ENCODE measurements at regions not wholly inside any gene's neighbourhood (a gene's known extent, or its start where the extent isn't known, plus 50 kb on each side); places are given as distances from the start of the nearest gene placed in this dataset.
"Not testable (repeated sequence)": the region's sequence is repeated elsewhere in the genome, so short reads cannot be mapped to it uniquely, and the experiment has no call there.

GRCh38 chr22:48937032-48937639 lies 890.5 kb downstream of the BRD1 start:
- no peak for DNase-seq

DNA sequence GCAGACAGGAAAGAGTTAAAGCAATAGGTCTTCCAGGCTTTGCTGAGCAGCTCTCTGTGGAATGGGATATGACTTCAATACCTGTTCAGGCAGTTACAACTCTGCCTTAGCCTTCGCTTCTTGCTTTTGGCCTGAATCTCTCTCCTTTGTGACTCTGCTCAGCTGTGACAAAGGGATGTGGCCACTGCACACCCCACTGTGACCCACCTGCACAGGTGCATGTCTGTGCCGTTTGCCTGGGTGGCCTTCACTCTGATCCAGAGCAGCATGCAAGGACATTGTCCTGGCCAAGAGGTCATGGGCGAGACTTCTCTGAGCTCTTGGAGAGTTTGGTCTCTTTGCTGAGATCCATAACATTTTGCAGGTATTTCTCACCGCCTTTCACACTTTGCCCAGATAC lies 891.3 kb downstream of the BRD1 start:
- no peak for DNase-seq

GRCh38 chr22:48934446-48934845 lies 893.2 kb downstream of the BRD1 start:
- no peak for DNase-seq

GRCh38 chr22:48931452-48931851 lies 896.2 kb downstream of the BRD1 start:
- no peak for DNase-seq

GRCh38 chr22:48929276-48929790 lies 898.3 kb downstream of the BRD1 start:
- DNase-seq, result no peak

- no peak for DNase-seq
These were observed 900.1 kb downstream of the BRD1 start for GRCh38 chr22:48927591-48927990.

DNA sequence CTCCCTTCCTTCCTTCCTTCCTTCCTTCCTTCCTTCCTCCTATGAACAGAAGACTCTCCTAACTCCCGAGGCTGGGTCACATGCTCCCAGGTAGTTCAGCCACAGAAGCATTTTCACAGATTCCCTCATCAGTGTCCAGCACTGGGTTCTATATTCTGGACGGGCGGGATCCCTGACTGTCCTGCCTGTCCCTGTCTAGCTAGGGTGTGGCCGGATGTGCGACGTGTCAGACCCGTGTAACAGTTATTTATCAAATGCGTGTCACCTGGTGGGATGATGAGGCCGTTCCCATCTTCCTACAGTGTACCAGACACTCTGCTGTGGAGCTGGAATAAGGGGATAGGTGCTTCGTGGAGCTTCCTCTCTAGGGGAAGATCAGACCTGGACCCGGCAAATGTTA lies 901.0 kb downstream of the BRD1 start:
- DNase-seq, result no peak

- DNase-seq, result no peak
These were observed 901.5 kb downstream of the BRD1 start for GRCh38 chr22:48926136-48926535.

GRCh38 chr22:48925450-48925849 lies 902.2 kb downstream of the BRD1 start:
- no peak for DNase-seq

DNA sequence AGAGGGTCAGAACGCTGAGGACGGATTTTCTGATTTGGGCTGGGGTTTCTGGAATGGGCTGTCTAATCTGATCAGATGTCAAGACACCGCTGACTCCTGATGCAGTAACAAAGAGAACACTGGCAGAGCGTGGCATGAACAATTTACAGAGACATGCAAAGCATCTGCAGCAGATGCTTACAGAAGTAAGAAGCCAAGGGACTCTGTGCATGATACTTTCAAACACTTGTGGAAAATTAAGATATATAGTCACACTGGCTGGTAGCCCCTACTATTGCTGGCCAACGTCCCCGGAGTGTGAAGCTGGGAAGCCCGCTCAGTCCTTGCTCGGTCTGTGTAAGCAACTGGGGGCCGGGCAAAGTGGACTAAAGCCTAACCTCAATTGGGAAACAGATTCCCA lies 903.7 kb downstream of the BRD1 start:
- no peak for DNase-seq

DNA sequence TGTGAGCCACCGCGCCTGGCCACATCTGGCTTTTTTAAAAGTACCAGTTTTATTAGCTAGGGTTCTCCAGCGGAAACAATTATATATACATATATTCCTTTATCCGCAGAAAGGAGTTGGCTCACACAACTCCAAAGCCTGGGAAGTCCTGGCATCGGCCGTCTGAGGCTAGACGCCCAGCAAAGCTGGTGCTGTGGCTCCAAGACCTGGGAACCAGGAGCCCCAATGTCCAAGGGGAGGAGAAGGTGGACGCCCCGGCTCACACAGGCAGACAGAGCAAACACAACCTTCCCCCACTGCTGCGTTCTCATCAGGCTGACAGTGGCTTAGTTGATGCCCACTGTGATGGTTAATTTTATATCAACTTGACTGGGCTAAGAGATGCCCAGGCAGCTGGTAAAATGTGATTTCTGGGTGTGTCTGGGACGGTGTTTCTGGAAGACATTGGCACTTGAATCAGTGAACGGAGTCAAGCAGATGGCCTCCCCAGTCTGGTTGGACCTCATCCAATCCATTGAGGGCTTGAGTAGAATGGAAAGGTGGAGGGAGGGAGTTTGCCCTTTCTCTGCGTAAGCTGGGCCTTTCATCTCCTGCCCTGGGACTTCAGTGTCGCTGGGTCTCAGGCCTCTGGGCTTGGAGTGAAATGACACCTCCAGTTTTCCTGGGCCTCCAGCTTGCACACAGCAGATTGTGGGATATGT lies 904.4 kb downstream of the BRD1 start:
- DNase-seq, result no peak

- no peak for DNase-seq
These were observed 906.2 kb downstream of the BRD1 start for GRCh38 chr22:48921411-48921903.

DNA sequence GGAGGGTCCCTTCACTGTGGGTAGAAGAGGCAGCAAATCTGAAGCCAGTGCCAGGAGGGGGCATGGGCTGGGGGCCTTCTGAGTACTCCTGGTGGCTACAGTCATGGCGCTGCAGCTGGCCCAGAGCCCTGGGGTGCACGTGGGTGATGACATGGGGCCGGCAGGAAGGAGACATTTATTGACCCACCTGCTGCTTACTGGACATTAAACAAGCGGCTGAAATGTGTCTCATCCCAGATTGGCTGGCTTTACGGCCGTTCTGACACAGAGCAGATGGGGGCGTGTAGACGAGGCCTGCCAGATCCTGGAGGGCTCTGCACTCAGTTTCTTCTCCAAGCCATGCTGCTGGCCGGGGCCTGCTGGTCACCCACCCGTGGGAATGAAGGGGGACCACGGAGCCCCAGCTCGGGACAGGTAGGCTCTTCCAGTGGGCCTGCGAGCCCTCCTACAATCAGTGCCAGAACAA lies 906.9 kb downstream of the BRD1 start:
- DNase-seq, result no peak

- DNase-seq, result no peak
These were observed 907.7 kb downstream of the BRD1 start for GRCh38 chr22:48919851-48920589.

- DNase-seq, result no peak
These were observed 908.5 kb downstream of the BRD1 start for GRCh38 chr22:48919187-48919590.

- DNase-seq, result no peak
These were observed 909.0 kb downstream of the BRD1 start for GRCh38 chr22:48918585-48919186.

DNA sequence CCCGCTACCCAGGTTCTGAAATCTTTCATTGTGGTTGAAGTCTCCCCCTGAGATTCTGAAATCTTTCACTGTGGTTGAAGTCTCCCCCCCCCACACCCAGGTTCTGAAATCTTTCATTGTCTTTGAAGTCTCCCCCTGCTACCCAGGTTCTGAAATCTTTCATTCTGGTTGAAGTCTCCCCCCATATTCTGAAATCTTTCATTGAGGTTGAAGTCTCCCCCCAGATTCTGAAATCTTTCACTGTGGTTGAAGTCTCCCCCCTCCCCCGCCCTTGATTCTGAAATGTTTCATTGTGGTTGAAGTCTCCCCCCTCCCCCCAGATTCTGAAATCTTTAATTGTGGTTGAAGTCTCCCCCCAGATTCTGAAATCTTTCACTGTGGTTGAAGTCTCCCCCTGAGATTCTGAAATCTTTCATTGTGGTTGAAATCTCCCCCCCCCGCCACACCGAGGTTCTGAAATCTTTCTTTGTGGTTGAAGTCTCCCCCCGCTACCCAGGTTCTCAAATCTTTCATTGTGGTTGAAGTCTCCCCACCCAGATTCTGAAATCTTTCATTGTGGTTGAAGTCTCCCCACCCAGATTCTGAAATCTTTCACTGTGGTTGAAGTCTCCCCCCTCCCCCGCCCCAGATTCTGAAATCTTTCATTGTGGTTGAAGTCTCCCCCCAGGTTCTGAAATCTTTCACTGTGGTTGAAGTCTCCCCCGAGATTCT lies 915.2 kb downstream of the BRD1 start:
- DNase-seq, result not testable (repeated sequence)

DNA sequence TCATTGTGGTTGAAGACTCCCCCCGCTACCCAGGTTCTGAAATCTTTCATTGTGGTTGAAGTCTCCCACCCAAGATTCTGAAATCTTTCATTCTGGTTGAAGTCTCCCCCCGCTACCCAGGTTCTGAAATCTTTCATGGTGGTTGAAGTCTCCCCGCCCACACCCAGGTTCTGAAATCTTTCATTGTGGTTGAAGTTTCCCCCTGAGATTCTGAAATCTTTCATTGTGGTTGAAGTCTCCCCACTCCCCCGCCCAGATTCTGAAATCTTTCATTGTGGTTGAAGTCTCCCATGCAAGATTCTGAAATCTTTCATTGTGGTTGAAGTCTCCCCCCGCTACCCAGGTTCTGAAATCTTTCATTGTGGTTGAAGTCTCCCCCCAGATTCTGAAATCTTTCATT lies 916.0 kb downstream of the BRD1 start:
- not testable (repeated sequence) for DNase-seq

DNA sequence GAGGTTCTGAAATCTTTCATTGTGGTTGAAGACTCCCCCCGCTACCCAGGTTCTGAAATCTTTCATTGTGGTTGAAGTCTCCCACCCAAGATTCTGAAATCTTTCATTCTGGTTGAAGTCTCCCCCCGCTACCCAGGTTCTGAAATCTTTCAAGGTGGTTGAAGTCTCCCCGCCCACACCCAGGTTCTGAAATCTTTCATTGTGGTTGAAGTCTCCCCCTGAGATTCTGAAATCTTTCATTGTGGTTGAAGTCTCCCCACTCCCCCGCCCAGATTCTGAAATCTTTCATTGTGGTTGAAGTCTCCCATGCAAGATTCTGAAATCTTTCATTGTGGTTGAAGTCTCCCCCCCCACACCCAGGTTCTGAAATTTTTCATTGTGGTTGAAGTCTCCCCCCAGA lies 916.6 kb downstream of the BRD1 start:
- DNase-seq, result not testable (repeated sequence)

DNA sequence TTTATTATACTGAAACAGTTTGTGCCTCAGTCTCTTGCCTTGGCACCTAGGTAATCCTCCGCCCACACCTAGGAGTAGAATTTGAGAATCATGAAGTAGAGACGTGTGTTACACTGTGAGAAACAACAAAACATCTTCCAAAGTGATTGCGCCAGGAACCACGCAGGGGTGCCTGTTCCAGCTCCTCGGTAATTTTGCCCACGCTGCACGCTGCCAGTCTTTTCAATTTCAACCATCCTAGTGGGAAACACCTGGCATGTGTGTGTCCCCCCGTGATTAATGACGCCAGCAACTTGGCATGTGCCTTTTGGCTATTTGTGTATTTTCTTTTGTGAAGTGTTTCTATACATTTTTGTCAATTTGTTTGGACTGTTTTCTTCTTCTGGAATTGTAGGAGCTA lies 919.1 kb downstream of the BRD1 start:
- DNase-seq, result no peak

DNA sequence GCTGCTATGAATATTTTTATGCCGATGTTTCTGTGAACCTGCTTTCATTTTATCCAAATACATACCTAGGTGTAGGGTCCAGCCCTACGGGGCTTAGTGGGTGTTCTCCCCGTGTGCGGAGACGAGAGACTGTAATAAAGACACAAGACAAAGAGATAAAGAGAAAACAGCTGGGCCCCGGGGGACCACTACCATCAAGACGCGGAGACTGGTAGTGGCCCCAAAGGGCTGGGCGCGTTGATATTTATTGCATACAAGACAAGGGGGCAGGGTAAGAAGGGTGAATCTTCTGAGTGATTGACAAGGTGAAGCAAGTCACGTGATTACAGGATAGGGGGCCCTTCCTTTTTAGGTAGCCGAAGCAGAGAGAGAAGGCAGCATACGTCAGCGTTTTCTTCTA lies 920.1 kb downstream of the BRD1 start:
- DNase-seq, result no peak

GRCh38 chr22:48906216-48906835 lies 921.3 kb downstream of the BRD1 start:
- DNase-seq, result no peak
